C4-2B (cell line): ENCODE measurements at regions not wholly inside any gene's neighbourhood (a gene's known extent, or its start where the extent isn't known, plus 50 kb on each side); places are given as distances from the start of the nearest gene placed in this dataset.
A peak's percentile ranks its signal among the peaks of the same experiment; 100 is the strongest.
"Not testable (repeated sequence)": the region's sequence is repeated elsewhere in the genome, so short reads cannot be mapped to it uniquely, and the experiment has no call there.

Experiments
- H3K27ac ChIP-seq: fragments of 450-650 bp; 2 replicates; pipeline ENCODE4 v1.5.1; 2017
- CTCF ChIP-seq: fragments of 450-650 bp; conservative IDR thresholded peaks from 2 replicates; pipeline ENCODE4 v1.5.1; 2017; ENCODE audit warnings: mild to moderate bottlenecking
- ZFX ChIP-seq: fragments of 450-650 bp; IDR thresholded peaks from 2 replicates; pipeline ENCODE4 v1.6.1; 2017

- TF ChIP-seq ZFX, result no peak
- TF ChIP-seq CTCF, result no peak
Measured at GRCh38 chr2:238507836-238508235, 81.1 kb downstream of the ASB1 start.

GRCh38 chr2:238509151-238509835 is 82.6 kb downstream of the ASB1 start:
- no peak for TF ChIP-seq CTCF
- TF ChIP-seq ZFX, result no peak
- H3K27ac ChIP-seq, result no peak overlapping the region

More at GRCh38 chr2:238507836-238508235, 81.1 kb downstream of the ASB1 start:
- no peak overlapping the region for H3K27ac ChIP-seq

GRCh38 chr2:238509903-238510302 is 83.2 kb downstream of the ASB1 start:
- TF ChIP-seq ZFX, result no peak
- TF ChIP-seq CTCF, result no peak
- H3K27ac ChIP-seq, result no peak overlapping the region

GRCh38 chr2:238510911-238511613 is 84.3 kb downstream of the ASB1 start:
- H3K27ac ChIP-seq, result no peak overlapping the region
- TF ChIP-seq CTCF (no peak), ZFX (no peak)

- TF ChIP-seq ZFX (no peak), CTCF (no peak)
- H3K27ac ChIP-seq, result no peak overlapping the region
Measured at GRCh38 chr2:238511614-238511950, 84.9 kb downstream of the ASB1 start.

- no peak for TF ChIP-seq CTCF
- TF ChIP-seq ZFX, result no peak
- H3K27ac ChIP-seq, result no peak overlapping the region
Measured at GRCh38 chr2:238512247-238512867, 85.6 kb downstream of the ASB1 start.

- no peak overlapping the region for H3K27ac ChIP-seq
- TF ChIP-seq CTCF (peak; percentile 71), ZFX (no peak)
Measured at GRCh38 chr2:238513346-238513745, 86.6 kb downstream of the ASB1 start.

- H3K27ac ChIP-seq, result not testable (repeated sequence)
Measured at GRCh38 chr2:238514024-238514423, 87.3 kb downstream of the ASB1 start.
